Gastroesophageal sphincter (tissue), 3 donors: ENCODE measurements at regions not wholly inside any gene's neighbourhood (a gene's known extent, or its start where the extent isn't known, plus 50 kb on each side); places are given as distances from the start of the nearest gene placed in this dataset.

Source experiments
- CTCF ChIP-seq, 4 experiments: fragments of 200-600 bp in 2 of 4; fragments of 450-650 bp in 2 of 4; sonication (generic) in 1 of 4; IDR thresholded peaks; one replicate each; pipeline ENCODE4 v1.5.1; 2017 to 2019; ENCODE audit warnings: antibody characterized with exemption in 4 of 4, mild to moderate bottlenecking in 2 of 4, moderate library complexity in 2 of 4
- EP300 ChIP-seq: sonication (generic); formaldehyde crosslinking; IDR thresholded peaks from one replicate; pipeline ENCODE4 v1.6.1; 2017; ENCODE audit warnings: antibody characterized with exemption, mild to moderate bottlenecking
- POLR2A ChIP-seq, 2 donors: fragments of 450-650 bp; IDR thresholded peaks; one replicate each; pipeline ENCODE4 v1.6.1; 2017; ENCODE audit warnings: antibody characterized with exemption in 2 of 2, mild to moderate bottlenecking in 2 of 2, moderate library complexity in 1 of 2
- POLR2AphosphoS5 ChIP-seq: sonication (generic); formaldehyde crosslinking; IDR thresholded peaks from one replicate; pipeline ENCODE4 v1.6.1; 2017; ENCODE audit warnings: antibody characterized with exemption

DNA sequence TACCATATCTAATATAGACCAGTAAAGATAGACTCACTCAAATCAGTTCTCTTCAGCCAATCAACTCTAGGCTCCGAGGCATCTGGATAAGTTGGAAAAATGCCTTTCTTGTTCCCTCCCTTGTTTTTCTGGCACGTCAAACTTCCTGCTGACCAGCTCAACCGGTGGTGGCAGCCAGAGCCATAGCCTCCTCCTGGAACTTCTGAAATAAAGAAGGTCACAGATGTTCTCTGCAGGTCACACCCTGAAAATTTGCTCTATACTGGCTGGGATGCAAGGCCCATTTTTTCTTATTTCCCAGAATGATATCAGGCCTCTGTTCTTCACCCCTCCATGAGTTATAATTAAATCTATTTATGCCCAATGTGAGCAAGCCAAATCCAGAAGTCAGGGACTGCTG, 81.9 kb downstream of the BMP4 start:
- TF ChIP-seq POLR2A (IDR thresholded peaks at IDR 0.05) (no peak), CTCF (IDR thresholded peaks at IDR 0.05) (no peak), EP300 (no peak), POLR2AphosphoS5 (no peak)
